ENCODE measurements at regions not wholly inside any gene's neighbourhood (a gene's known extent, or its start where the extent isn't known, plus 50 kb on each side); places are given as distances from the start of the nearest gene placed in this dataset.

GRCh38 chr4:160818571-160818970, 1345.2 kb downstream of the FSTL5 start:
- TF ChIP-seq EZH2 (IDR thresholded peaks at IDR 0.05; ENCODE audit: borderline replicate concordance, insufficient read depth, low read depth, low read length, poor library complexity, severe bottlenecking) (no peak), CTCF (IDR thresholded peaks at IDR 0.05) (no peak)

Data from B cell (primary cell).